Ovary (tissue), 7 donors: ENCODE measurements at regions not wholly inside any gene's neighbourhood (a gene's known extent, or its start where the extent isn't known, plus 50 kb on each side); places are given as distances from the start of the nearest gene placed in this dataset.

Source experiments
- DNase-seq, 5 donors: peaks; one replicate each; pipeline ENCODE4 v3.0.0-alpha.2; 2019 to 2020
- H3K27ac ChIP-seq, 2 donors: fragments of 200-600 bp; one replicate each; pipeline versions ENCODE4 v1.5.1 to v1.8.0; 2019 to 2022
- H3K27me3 ChIP-seq: fragments of 200-600 bp; one replicate; pipeline ENCODE4 v1.8.0; 2022
- H3K36me3 ChIP-seq: fragments of 200-600 bp; sonication (generic); one replicate; pipeline ENCODE4 v1.5.1; 2019
- H3K4me1 ChIP-seq: one replicate; pipeline ENCODE4 v1.8.1; 2013; ENCODE audit warnings: mild to moderate bottlenecking, moderate library complexity; ENCODE audit not compliant: insufficient read depth
- H3K4me3 ChIP-seq: fragments of 200-600 bp; sonication (generic); one replicate; pipeline ENCODE4 v1.5.1; 2017
- H3K9me3 ChIP-seq, 2 donors: fragments of 200-600 bp in 1 of 2; sonication (generic) in 1 of 2; one replicate each; pipeline versions ENCODE4 v1.5.1 to v1.8.1; 2013 to 2019; ENCODE audit warnings: mild to moderate bottlenecking in 1 of 2, moderate library complexity in 1 of 2
- CTCF ChIP-seq, 3 donors: fragments of 450-650 bp in 2 of 3; fragments of 200-600 bp in 1 of 3; IDR thresholded peaks; one replicate each; pipeline versions ENCODE4 v1.5.1 to v1.8.0; 2016 to 2022; ENCODE audit warnings: antibody characterized with exemption in 3 of 3, mild to moderate bottlenecking in 1 of 3
- EP300 ChIP-seq: sonication (generic); formaldehyde crosslinking; IDR thresholded peaks from one replicate; pipeline ENCODE4 v1.6.1; 2017; ENCODE audit warnings: antibody characterized with exemption
- POLR2A ChIP-seq: fragments of 450-650 bp; IDR thresholded peaks from one replicate; pipeline ENCODE4 v1.6.1; 2017; ENCODE audit warnings: antibody characterized with exemption, mild to moderate bottlenecking, moderate library complexity
- WGBS, 3 donors: extraction: QIAGEN DNeasy Blood & Tissue Kit in 1 of 3; methylation state at CpG; one replicate each; pipeline versions ENCODE4 v1.1.5 to v1.1.7; 2013 to 2017; 5-methylcytosine and 5-hydroxymethylcytosine counted together
- intact Hi-C, 4 donors: fragments of 100-400 bp; cut with DNase I; formaldehyde crosslinking; loops; one replicate each; pipeline versions ENCODE4 v1.11.0 to v1.15.1; 2022 to 2023
- donor health status: DM: no; HTN: no; CAD: no; lungs with moderate emphysema.
- donor health status: DM: no; HTN: no; CAD: no.
- donor health status: Bipolar disorder and iron deficiency.
- donor health status: DM: no; HTN: no; CAD: no.
- donor health status: DM: yes; HTN: yes; CAD: no.

- WGBS, 3 donors = 4 to 13% (median 7%) methylated on average over 27 to 49 of the region's 49 CpGs
- H3K27me3 ChIP-seq = no peaks in the 10 kb centered on the region
- TF ChIP-seq CTCF (IDR thresholded peaks at IDR 0.05) = no peak
- peak; percentile 43 for TF ChIP-seq EP300
- H3K9me3 ChIP-seq = no peaks in the 10 kb centered on the region
- H3K4me1 ChIP-seq = peaks cover 3% of the 10 kb centered on the region
- H3K36me3 ChIP-seq = no peaks in the 10 kb centered on the region
- H3K27ac ChIP-seq = peak overlapping the region; percentile 100
- DNase-seq = peak; percentile 97 to 98 (median 98)
- peak overlapping the region; percentile 99 for H3K4me3 ChIP-seq
- intact Hi-C loops = loop anchor here in 1 of 4 donors (5.0 kb wide), 1 partner anchor 133 kb away; no protein-coding TSS in a partner anchor
Measured at GRCh38 chr9:94165592-94166235, 81.5 kb downstream of the PTPDC1 start.

- Histone ChIP-seq H3K27ac (peak overlapping the region; percentile 100), H3K4me3 (peak overlapping the region; percentile 99), H3K27me3 (no peaks in the 10 kb centered on the region), H3K9me3 (no peaks in the 10 kb centered on the region), H3K4me1 (peaks cover 6% of the 10 kb centered on the region), H3K36me3 (no peaks in the 10 kb centered on the region)
- 0 to 1% (median 0%) methylated on average over 59 to 94 of the region's 96 CpGs for WGBS, 3 donors
- DNase-seq = peak; percentile 98 to 99 (median 98)
- TF ChIP-seq POLR2A (peak; percentile 99), EP300 (peak; percentile 75), CTCF (IDR thresholded peaks at IDR 0.05) (peak in 2 of 3 donors; percentile 50 to 81)
- intact Hi-C loops = loop anchor here in 1 of 4 donors (5.0 kb wide), 1 partner anchor 134 kb away; no protein-coding TSS in a partner anchor
Measured at GRCh38 chr9:94166236-94166975, 82.1 kb downstream of the PTPDC1 start.

DNA sequence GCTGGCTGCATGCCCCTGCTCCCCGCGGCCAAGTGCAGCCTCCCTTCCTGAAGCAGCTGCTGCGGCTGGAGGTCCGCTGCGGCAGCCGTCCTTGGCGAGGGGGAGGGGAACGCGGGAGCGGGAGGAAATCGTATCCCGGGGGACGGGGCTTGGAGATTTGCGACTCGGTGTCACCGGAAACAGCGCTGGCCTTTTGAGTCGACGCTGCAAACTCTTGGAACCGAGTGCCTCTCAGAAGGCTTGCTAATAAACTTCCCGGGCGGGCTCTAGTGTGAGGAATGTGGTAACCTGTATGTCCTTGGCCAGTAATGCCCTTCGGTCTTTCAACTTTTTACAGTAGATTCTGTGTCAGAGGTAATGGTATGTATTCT lies 82.7 kb downstream of the PTPDC1 start:
- no peak for TF ChIP-seq POLR2A
- TF ChIP-seq EP300 = no peak
- no peak for TF ChIP-seq CTCF (IDR thresholded peaks at IDR 0.05)
- H3K4me1 ChIP-seq = peaks cover 7% of the 10 kb centered on the region

DNA sequence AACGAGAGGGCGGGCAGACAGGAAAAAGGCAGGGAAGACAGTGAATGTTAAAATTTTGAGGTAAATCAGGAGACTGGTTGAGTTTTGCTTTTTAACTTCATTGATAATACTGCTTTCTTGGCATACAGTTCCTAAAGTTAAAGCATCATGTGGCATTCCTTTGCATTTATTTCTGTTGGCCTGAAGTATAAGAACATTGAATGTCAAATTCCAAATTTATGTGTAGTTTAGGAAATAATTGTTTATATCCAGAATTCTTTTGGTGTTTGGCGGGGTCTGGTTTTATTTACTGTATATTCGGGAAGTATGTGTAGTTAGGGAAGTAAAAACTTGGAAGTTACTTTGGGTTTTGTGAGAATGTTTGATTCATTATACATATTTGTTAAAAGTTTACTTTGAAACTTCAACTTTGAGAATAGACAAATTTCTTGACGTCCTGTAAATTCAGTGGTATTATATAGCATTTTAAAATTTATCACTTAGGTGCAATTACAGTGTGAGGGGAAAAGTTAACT lies 83.2 kb downstream of the PTPDC1 start:
- 1 to 4% (median 2%) methylated on average over 5 of the region's 5 CpGs for WGBS, 3 donors
- Histone ChIP-seq H3K27me3 (no peaks in the 10 kb centered on the region), H3K27ac (peak overlapping the region in 1 of 2 donors; percentile 100), H3K9me3 (no peaks in the 10 kb centered on the region), H3K36me3 (no peaks in the 10 kb centered on the region), H3K4me1 (peaks cover 7% of the 10 kb centered on the region), H3K4me3 (peak overlapping the region; percentile 99)
- TF ChIP-seq EP300 (no peak), POLR2A (no peak), CTCF (IDR thresholded peaks at IDR 0.05) (no peak)
- intact Hi-C loops = loop anchor here in 1 of 4 donors (5.0 kb wide), 1 partner anchor 135 kb away; no protein-coding TSS in a partner anchor
- DNase-seq = no peak

More for the DNA sequence above, 82.7 kb downstream of the PTPDC1 start:
- 0 to 1% (median 0%) methylated on average over 23 of the region's 23 CpGs for WGBS, 3 donors
- H3K27me3 ChIP-seq = no peaks in the 10 kb centered on the region
- no peaks in the 10 kb centered on the region for H3K36me3 ChIP-seq
- no peaks in the 10 kb centered on the region for H3K9me3 ChIP-seq
- intact Hi-C loops = loop anchor here in 1 of 4 donors (5.0 kb wide), 1 partner anchor 135 kb away; no protein-coding TSS in a partner anchor
- H3K4me3 ChIP-seq = peak overlapping the region; percentile 99
- no peak for DNase-seq
- H3K27ac ChIP-seq = peak overlapping the region; percentile 28 to 100
